BLaER1 treated with 17β-estradiol and CSF1 and Interleukin-3, amounts not matched to agents 10 nM and 100 nM (cell line): ENCODE measurements at regions not wholly inside any gene's neighbourhood (a gene's known extent, or its start where the extent isn't known, plus 50 kb on each side); places are given as distances from the start of the nearest gene placed in this dataset.

ENCODE experiments used
- H3K27ac ChIP-seq, 11 experiments: shearing (Covaris generic); formaldehyde crosslinking; 2 replicates each; pipeline ENCODE4 v1.8.1; 2022
- H3K27me3 ChIP-seq, 11 experiments: shearing (Covaris generic); formaldehyde crosslinking; 2 replicates each; pipeline ENCODE4 v1.8.1; 2022
- H3K36me3 ChIP-seq, 11 experiments: shearing (Covaris generic); formaldehyde crosslinking; 2 replicates each; pipeline ENCODE4 v1.8.1; 2022
- H3K4me1 ChIP-seq, 10 experiments: shearing (Covaris generic); formaldehyde crosslinking; 2 replicates each; pipeline ENCODE4 v1.8.1; 2022
- H3K4me2 ChIP-seq, 11 experiments: shearing (Covaris generic); formaldehyde crosslinking; 2 replicates each; pipeline ENCODE4 v1.8.1; 2022
- H3K4me3 ChIP-seq, 10 experiments: shearing (Covaris generic); formaldehyde crosslinking; 2 replicates each; pipeline ENCODE4 v1.8.1; 2022
- H3K9ac ChIP-seq, 11 experiments: shearing (Covaris generic); formaldehyde crosslinking; 2 replicates each; pipeline ENCODE4 v1.8.1; 2022
- H3K9me3 ChIP-seq, 11 experiments: shearing (Covaris generic); formaldehyde crosslinking; replicated peaks in 1 of 11; 2 replicates each; pipeline ENCODE4 v1.8.1; 2022
- H4K20me1 ChIP-seq, 11 experiments: shearing (Covaris generic); formaldehyde crosslinking; 2 replicates each; pipeline ENCODE4 v1.8.1; 2022
- Cebpa-rat ChIP-seq, 11 experiments: shearing (Covaris generic); IDR thresholded peaks; 2 replicates each; pipeline ENCODE4 v1.8.1; 2022

DNA sequence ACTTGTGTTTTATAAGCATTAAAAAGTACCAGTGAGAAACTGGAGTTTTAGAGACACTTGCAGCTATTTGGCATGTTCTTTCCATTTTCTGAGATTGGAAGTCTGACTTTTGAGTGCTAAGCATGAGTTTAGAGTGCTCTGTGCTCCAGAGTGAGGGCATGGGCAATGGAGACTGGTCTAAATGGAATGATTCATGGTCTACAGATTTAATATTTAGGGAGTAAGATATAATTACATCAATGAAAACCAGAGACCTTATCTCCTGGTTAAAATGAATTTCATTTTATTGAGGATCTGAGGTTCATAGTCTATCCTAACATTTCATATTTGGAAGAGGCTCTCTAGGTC is 135.9 kb upstream of the RPS23 start:
- Histone ChIP-seq H3K27me3 (no peaks in the 10 kb centered on the region), H4K20me1 (no peaks in the 10 kb centered on the region), H3K4me1 (peaks cover 0 to 39% (median 18%) of the 10 kb centered on the region in 10 experiments; a peak in 16 of 20 replicates), H3K9me3 (no peaks in the 10 kb centered on the region), H3K27ac (peak overlapping the region in 4 of 11 experiments; percentile 19 to 48 (median 30); a peak in 8 of 22 replicates), H3K4me3 (no peak overlapping the region), H3K9ac (no peak overlapping the region), H3K4me2 (peak overlapping the region in 9 of 11 experiments; percentile 4 to 61 (median 42); a peak in 14 of 22 replicates), H3K36me3 (no peaks in the 10 kb centered on the region)
- no peak for TF ChIP-seq Cebpa-rat (IDR thresholded peaks at IDR 0.05)

GRCh38 chr5:82413302-82414040 is 135.3 kb upstream of the RPS23 start:
- Histone ChIP-seq H3K27ac (peak overlapping the region in 8 of 11 experiments; percentile 18 to 55 (median 38); a peak in 11 of 22 replicates), H3K4me2 (peak overlapping the region in 10 of 11 experiments; percentile 4 to 61 (median 40); a peak in 16 of 22 replicates), H3K36me3 (no peaks in the 10 kb centered on the region), H3K4me1 (peaks cover 5 to 39% (median 18%) of the 10 kb centered on the region in 10 experiments; a peak in 19 of 20 replicates), H3K27me3 (no peaks in the 10 kb centered on the region), H4K20me1 (no peaks in the 10 kb centered on the region), H3K4me3 (no peak overlapping the region), H3K9ac (no peak overlapping the region), H3K9me3 (no peaks in the 10 kb centered on the region)
- peak in 2 of 11 experiments; percentile 39 to 48; a peak in 1 of 22 replicates for TF ChIP-seq Cebpa-rat (IDR thresholded peaks at IDR 0.05)

DNA sequence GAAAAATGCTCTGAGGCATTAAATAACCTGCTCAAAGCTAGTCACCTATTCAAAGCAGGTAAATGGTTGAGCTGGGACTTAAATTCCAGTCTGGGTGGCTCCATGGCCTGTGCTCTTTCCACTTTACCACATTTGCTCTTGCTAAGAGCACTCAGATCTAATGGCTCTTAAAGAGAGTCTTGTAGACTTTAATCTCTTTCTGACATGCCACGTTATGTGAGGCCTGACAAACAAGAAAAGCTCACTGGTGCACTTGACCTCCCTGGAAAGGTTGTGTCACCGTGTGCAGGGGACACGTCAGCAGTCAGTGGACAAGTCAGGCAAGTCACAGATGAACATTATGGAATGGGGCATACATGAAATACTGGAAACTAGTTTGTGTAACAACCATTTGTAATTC is 129.9 kb upstream of the RPS23 start:
- Histone ChIP-seq H3K4me2 (peak overlapping the region in 2 of 11 experiments; percentile 12 to 19; a peak in 4 of 22 replicates), H3K9ac (no peak overlapping the region), H3K27me3 (no peaks in the 10 kb centered on the region), H3K4me3 (no peak overlapping the region), H3K27ac (no peak overlapping the region), H3K4me1 (peaks cover 3 to 25% (median 21%) of the 10 kb centered on the region in 10 experiments; a peak in 15 of 20 replicates), H4K20me1 (no peaks in the 10 kb centered on the region), H3K36me3 (no peaks in the 10 kb centered on the region; a peak in 1 of 22 replicates), H3K9me3 (peaks cover 15 to 25% (median 20%) of the 10 kb centered on the region in 11 experiments)
- no peak for TF ChIP-seq Cebpa-rat (IDR thresholded peaks at IDR 0.05)

GRCh38 chr5:82406205-82406773 is 128.1 kb upstream of the RPS23 start:
- H3K4me3 ChIP-seq, result no peak overlapping the region
- TF ChIP-seq Cebpa-rat (IDR thresholded peaks at IDR 0.05), result no peak
- no peak overlapping the region for H3K9ac ChIP-seq
- no peaks in the 10 kb centered on the region for H3K27me3 ChIP-seq
- H3K27ac ChIP-seq, result peak overlapping the region in 2 of 11 experiments; percentile 15 to 19; a peak in 2 of 22 replicates
- peaks cover 15 to 25% (median 20%) of the 10 kb centered on the region in 11 experiments for H3K9me3 ChIP-seq
- H3K36me3 ChIP-seq, result no peaks in the 10 kb centered on the region; a peak in 1 of 22 replicates
- no peaks in the 10 kb centered on the region for H4K20me1 ChIP-seq
- H3K4me1 ChIP-seq, result peaks cover 0 to 25% (median 16%) of the 10 kb centered on the region in 10 experiments; a peak in 10 of 20 replicates
- peak overlapping the region in 5 of 11 experiments; percentile 9 to 26 (median 19); a peak in 5 of 22 replicates for H3K4me2 ChIP-seq

DNA sequence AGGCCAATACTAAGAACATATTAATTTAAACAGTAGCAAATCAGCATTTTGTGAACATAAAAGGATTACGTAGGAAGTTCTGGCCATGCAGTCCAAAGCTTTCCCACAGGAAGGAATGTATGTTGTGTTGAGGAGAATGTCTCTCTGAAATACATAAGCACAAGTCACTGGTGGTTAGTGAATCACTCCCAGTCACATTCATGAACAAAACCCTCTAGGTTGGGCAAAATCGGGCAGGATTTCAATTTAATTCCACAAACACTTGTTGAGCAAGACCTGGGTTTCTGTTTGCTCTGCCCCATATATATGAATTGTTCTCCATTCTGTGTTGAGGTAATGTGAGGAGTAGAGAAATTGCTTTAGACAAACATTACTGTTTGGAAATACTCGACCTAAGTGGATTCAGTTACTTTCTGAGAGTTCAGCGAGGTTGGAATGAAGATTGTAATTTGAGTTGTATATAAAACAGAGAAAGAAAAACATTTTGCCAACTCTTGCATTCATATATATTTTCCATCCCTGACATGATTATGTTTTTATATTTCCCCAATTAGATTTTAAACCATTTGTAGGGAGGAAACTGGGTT is 127.6 kb upstream of the RPS23 start:
- no peaks in the 10 kb centered on the region; a peak in 1 of 22 replicates for H3K36me3 ChIP-seq
- H3K27me3 ChIP-seq, result no peaks in the 10 kb centered on the region
- H3K9me3 ChIP-seq, result peaks cover 15 to 25% (median 20%) of the 10 kb centered on the region in 11 experiments
- no peak overlapping the region for H3K9ac ChIP-seq
- peaks cover 0 to 25% (median 16%) of the 10 kb centered on the region in 10 experiments; a peak in 10 of 20 replicates for H3K4me1 ChIP-seq
- peak overlapping the region in 2 of 11 experiments; percentile 19 to 43; a peak in 3 of 22 replicates for H3K27ac ChIP-seq
- H3K4me2 ChIP-seq, result peak overlapping the region in 7 of 11 experiments; percentile 9 to 22 (median 15); a peak in 7 of 22 replicates
- TF ChIP-seq Cebpa-rat (IDR thresholded peaks at IDR 0.05), result no peak
- H3K4me3 ChIP-seq, result no peak overlapping the region
- no peaks in the 10 kb centered on the region for H4K20me1 ChIP-seq

- peak overlapping the region in 1 of 11 experiments; percentile 43; a peak in 3 of 22 replicates for H3K27ac ChIP-seq
- no peaks in the 10 kb centered on the region; a peak in 1 of 22 replicates for H3K36me3 ChIP-seq
- H4K20me1 ChIP-seq, result no peaks in the 10 kb centered on the region
- peaks cover 0 to 25% (median 16%) of the 10 kb centered on the region in 10 experiments; a peak in 10 of 20 replicates for H3K4me1 ChIP-seq
- H3K4me3 ChIP-seq, result no peak overlapping the region
- no peak for TF ChIP-seq Cebpa-rat (IDR thresholded peaks at IDR 0.05)
- H3K4me2 ChIP-seq, result peak overlapping the region in 7 of 11 experiments; percentile 9 to 22 (median 11); a peak in 7 of 22 replicates
- peaks cover 15 to 25% (median 20%) of the 10 kb centered on the region in 11 experiments for H3K9me3 ChIP-seq
- no peaks in the 10 kb centered on the region for H3K27me3 ChIP-seq
- no peak overlapping the region for H3K9ac ChIP-seq
These were observed 127.0 kb upstream of the RPS23 start for GRCh38 chr5:82405161-82405560.

DNA sequence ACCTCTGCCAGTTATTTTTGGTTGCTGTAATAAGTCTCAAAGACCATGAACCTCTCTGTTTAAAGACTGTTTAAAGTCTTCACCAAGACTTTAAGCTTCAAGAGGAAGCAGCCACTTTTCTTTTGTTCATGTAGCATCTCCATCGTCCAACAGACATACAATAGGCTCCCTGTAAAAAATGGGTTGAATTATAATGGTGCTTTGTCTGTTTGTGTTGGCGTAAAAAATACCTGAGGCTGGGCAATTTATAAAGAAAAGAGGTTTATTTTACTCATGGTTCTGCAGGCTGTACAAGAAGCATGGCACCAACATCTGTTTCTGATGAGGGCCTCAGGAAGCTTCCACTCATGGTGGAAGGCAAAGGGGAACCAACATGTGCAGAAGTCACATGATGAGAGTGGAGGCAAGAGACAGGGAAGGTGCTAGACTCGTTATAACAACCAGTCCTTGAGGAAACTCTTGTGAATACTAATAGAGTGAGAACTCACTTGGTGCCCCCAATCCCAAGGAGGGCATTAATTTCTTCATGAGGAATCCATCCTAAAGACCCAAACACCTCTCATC is 126.3 kb upstream of the RPS23 start:
- no peak overlapping the region for H3K9ac ChIP-seq
- no peak for TF ChIP-seq Cebpa-rat (IDR thresholded peaks at IDR 0.05)

DNA sequence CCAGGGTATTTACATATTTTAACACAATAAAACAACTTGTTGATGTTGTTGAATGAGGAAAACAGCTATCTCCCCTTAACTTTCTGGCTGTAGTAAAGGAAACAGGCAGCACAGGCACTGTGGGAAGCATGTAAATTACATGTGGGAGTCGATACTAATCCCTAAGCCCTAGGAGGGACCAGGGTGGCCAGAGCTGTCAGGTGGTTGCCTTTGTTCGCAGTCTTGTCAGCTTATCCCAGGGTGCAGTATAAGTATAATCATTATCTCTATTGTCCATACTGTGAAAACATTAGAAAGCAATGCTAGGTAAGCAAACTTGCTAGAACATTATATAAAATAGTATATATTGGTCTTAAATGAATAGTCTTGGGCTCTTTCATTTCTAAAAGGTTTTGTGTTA is 125.6 kb upstream of the RPS23 start:
- H3K4me3 ChIP-seq, result no peak overlapping the region

More for the DNA sequence above, 126.3 kb upstream of the RPS23 start:
- peaks cover 0 to 25% (median 16%) of the 10 kb centered on the region in 10 experiments; a peak in 10 of 20 replicates for H3K4me1 ChIP-seq
- H3K4me3 ChIP-seq, result no peak overlapping the region
- H3K36me3 ChIP-seq, result no peaks in the 10 kb centered on the region; a peak in 1 of 22 replicates
- H3K27ac ChIP-seq, result no peak overlapping the region
- peaks cover 15 to 25% (median 20%) of the 10 kb centered on the region in 11 experiments for H3K9me3 ChIP-seq
- no peaks in the 10 kb centered on the region for H3K27me3 ChIP-seq
- H4K20me1 ChIP-seq, result no peaks in the 10 kb centered on the region
- peak overlapping the region in 2 of 11 experiments; percentile 10 to 15; a peak in 2 of 22 replicates for H3K4me2 ChIP-seq

More for the DNA sequence above, 125.6 kb upstream of the RPS23 start:
- Histone ChIP-seq H3K9me3 (peaks cover 15 to 25% (median 20%) of the 10 kb centered on the region in 11 experiments), H3K27me3 (no peaks in the 10 kb centered on the region), H3K4me1 (peaks cover 0 to 22% (median 16%) of the 10 kb centered on the region in 10 experiments; a peak in 10 of 20 replicates), H3K27ac (no peak overlapping the region), H4K20me1 (no peaks in the 10 kb centered on the region), H3K9ac (no peak overlapping the region), H3K36me3 (no peaks in the 10 kb centered on the region; a peak in 1 of 22 replicates), H3K4me2 (no peak overlapping the region)
- no peak for TF ChIP-seq Cebpa-rat (IDR thresholded peaks at IDR 0.05)
